ENCODE measurements at regions not wholly inside any gene's neighbourhood (a gene's known extent, or its start where the extent isn't known, plus 50 kb on each side); places are given as distances from the start of the nearest gene placed in this dataset.

DNA sequence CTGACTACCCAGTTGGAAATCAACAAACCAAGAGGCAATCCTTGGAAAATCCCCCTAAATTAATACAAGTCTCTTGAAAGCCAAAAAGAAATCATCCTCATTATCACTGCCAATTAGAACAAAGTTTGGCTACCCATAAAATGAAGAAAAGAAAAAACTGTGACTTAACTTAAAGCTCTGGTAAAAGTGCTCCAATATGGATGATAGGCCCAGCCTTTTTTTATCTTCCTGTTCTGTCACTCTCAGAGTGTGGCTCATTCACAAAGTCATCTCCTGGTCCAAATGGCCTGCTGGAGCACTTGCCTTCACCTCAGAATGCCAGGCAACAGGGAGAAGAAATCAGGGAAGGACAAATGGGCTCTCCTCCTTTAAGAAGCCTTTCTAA is 155.1 kb upstream of the GHITM start:
- Histone ChIP-seq H2BK5ac (ENCODE audit: low read length) (no peak overlapping the region), H2BK15ac (ENCODE audit: low read length) (no peak overlapping the region), H3K27ac (replicated peaks; ENCODE audit: low read length) (no peak overlapping the region), H3K4me1 (ENCODE audit: control insufficient read depth in 2 of 2, insufficient read depth in 1 of 2, low read depth in 1 of 2, low read length in 2 of 2) (peaks cover 1 to 3% of the 10 kb centered on the region in 2 donors), H2BK12ac (ENCODE audit: low read length) (no peak overlapping the region), H4K8ac (ENCODE audit: low read depth, low read length) (no peak overlapping the region), H3K27me3 (ENCODE audit: control insufficient read depth in 3 of 3, insufficient read depth in 3 of 3, low read depth in 1 of 3, low read length in 3 of 3) (no peaks in the 10 kb centered on the region), H3K14ac (ENCODE audit: low read length) (no peak overlapping the region), H3K18ac (ENCODE audit: low read length) (no peak overlapping the region), H3K36me3 (replicated peaks in 1 of 2; ENCODE audit: control insufficient read depth in 2 of 2, insufficient read depth in 2 of 2, low read length in 2 of 2) (no peaks in the 10 kb centered on the region), H2BK120ac (ENCODE audit: low read depth, low read length) (no peak overlapping the region), H3K9me3 (replicated peaks in 1 of 2; ENCODE audit: control insufficient read depth in 2 of 2, insufficient read depth in 1 of 2, low read depth in 1 of 2, low read length in 2 of 2) (no peaks in the 10 kb centered on the region), H3K4ac (ENCODE audit: low read length) (no peak overlapping the region), H3K4me2 (ENCODE audit: insufficient read depth, low read length, poor library complexity, severe bottlenecking) (no peak overlapping the region), H4K91ac (ENCODE audit: low read depth, low read length, poor library complexity) (no peak overlapping the region), H2AK5ac (ENCODE audit: low read depth, low read length) (no peak overlapping the region), H3K23ac (ENCODE audit: low read depth, low read length, poor library complexity) (no peak overlapping the region), H3K4me3 (ENCODE audit: low read length in 2 of 2) (no peak overlapping the region), H3K9ac (ENCODE audit: low read depth, low read length, poor library complexity) (no peak overlapping the region), H2AFZ (ENCODE audit: low read length) (no peak overlapping the region), H3K79me1 (ENCODE audit: low read depth, low read length) (no peaks in the 10 kb centered on the region)
- DNase-seq (ENCODE audit: low spot score), result no peak

DNA sequence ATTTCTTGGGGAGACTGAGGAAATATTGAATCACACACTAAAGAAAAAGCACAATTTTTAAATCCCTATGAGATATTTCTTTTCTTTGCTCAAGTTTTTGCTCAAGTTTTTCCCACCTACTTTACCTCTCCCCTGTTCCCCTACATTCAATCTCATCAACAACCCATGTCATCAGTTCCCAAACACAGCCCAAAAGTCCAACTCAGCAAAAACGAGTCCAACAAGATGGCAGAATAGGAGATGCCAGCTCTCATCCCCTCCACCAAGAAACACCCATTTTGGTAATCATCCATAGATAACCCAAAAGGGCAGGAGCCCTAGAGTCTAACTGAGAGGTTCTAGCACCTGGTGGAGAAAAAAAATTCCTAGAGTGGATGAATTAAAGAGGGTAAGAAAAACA is 152.5 kb upstream of the GHITM start:
- Histone ChIP-seq H3K4ac (ENCODE audit: low read length) (no peak overlapping the region), H3K4me3 (ENCODE audit: low read length in 2 of 2) (no peak overlapping the region), H3K18ac (ENCODE audit: low read length) (no peak overlapping the region), H3K23ac (ENCODE audit: low read depth, low read length, poor library complexity) (no peak overlapping the region), H2AK5ac (ENCODE audit: low read depth, low read length) (no peak overlapping the region), H4K8ac (ENCODE audit: low read depth, low read length) (no peak overlapping the region), H4K91ac (ENCODE audit: low read depth, low read length, poor library complexity) (no peak overlapping the region), H3K14ac (ENCODE audit: low read length) (no peak overlapping the region), H2AFZ (ENCODE audit: low read length) (no peak overlapping the region), H3K4me1 (ENCODE audit: control insufficient read depth in 2 of 2, insufficient read depth in 1 of 2, low read depth in 1 of 2, low read length in 2 of 2) (peaks cover 1 to 3% of the 10 kb centered on the region in 2 donors), H3K9me3 (replicated peaks in 1 of 2; ENCODE audit: control insufficient read depth in 2 of 2, insufficient read depth in 1 of 2, low read depth in 1 of 2, low read length in 2 of 2) (no peaks in the 10 kb centered on the region), H3K36me3 (replicated peaks in 1 of 2; ENCODE audit: control insufficient read depth in 2 of 2, insufficient read depth in 2 of 2, low read length in 2 of 2) (no peaks in the 10 kb centered on the region), H3K27me3 (ENCODE audit: control insufficient read depth in 3 of 3, insufficient read depth in 3 of 3, low read depth in 1 of 3, low read length in 3 of 3) (no peaks in the 10 kb centered on the region), H3K27ac (replicated peaks; ENCODE audit: low read length) (no peak overlapping the region), H2BK15ac (ENCODE audit: low read length) (no peak overlapping the region), H2BK12ac (ENCODE audit: low read length) (no peak overlapping the region), H3K4me2 (ENCODE audit: insufficient read depth, low read length, poor library complexity, severe bottlenecking) (no peak overlapping the region), H3K9ac (ENCODE audit: low read depth, low read length, poor library complexity) (no peak overlapping the region), H2BK5ac (ENCODE audit: low read length) (no peak overlapping the region), H2BK120ac (ENCODE audit: low read depth, low read length) (no peak overlapping the region), H3K79me1 (ENCODE audit: low read depth, low read length) (no peaks in the 10 kb centered on the region)
- no CpG with 5 or more reads among the region's 1 CpG for WGBS, 2 donors (ENCODE audit: extremely low coverage in 2 of 2, insufficient read length in 2 of 2, insufficient replicate concordance in 1 of 2)
- no peak for DNase-seq (ENCODE audit: low spot score)

DNA sequence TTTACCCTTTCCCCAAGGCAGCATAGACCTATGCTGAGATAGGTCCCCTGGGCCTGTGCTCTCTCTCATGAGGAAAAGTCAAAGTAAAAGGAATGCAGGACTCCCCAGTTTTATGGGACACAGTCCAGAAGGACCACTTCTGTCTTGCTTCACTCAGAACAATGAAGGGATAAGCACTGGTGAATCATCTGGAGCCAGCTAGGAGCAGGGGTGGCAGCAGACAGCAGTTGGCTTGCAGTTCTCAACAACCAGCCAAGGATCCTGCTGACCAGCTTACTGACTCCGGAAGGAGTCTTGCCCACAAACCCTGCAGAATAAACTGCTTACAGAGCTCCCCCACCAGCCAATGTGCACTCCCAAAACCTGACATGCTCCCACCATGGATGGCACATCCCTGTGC is 152.1 kb upstream of the GHITM start:
- no CpG with 5 or more reads among the region's 1 CpG for WGBS, 2 donors (ENCODE audit: extremely low coverage in 2 of 2, insufficient read length in 2 of 2, insufficient replicate concordance in 1 of 2)
- no peak overlapping the region for H3K4ac ChIP-seq (ENCODE audit: low read length)

DNA sequence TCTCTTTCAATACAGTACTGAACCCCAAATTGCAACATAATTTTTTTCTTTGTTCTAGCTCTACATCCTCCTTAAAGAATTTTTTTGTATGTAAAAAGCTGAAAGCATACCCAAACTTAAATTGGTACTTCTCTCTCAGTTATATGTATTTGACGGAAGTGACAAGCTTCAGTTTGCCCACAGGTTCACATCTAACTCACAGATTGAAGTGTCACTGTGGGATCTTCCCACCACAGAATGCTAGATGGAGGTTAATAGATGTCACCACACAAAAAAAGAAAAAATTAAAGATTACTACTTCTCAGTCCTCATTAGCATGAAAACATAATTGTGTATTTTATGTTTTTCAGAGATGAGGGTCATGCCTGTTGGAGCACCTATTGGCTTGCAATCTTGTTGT is 150.9 kb upstream of the GHITM start:
- H3K79me1 ChIP-seq (ENCODE audit: low read depth, low read length), result no peaks in the 10 kb centered on the region
- H2BK120ac ChIP-seq (ENCODE audit: low read depth, low read length), result no peak overlapping the region
- no peak overlapping the region for H4K8ac ChIP-seq (ENCODE audit: low read depth, low read length)
- no peak overlapping the region for H3K4me2 ChIP-seq (ENCODE audit: insufficient read depth, low read length, poor library complexity, severe bottlenecking)
- H4K91ac ChIP-seq (ENCODE audit: low read depth, low read length, poor library complexity), result no peak overlapping the region
- H3K27ac ChIP-seq (replicated peaks; ENCODE audit: low read length), result no peak overlapping the region
- no CpG with 5 or more reads among the region's 1 CpG for WGBS, 2 donors (ENCODE audit: extremely low coverage in 2 of 2, insufficient read length in 2 of 2, insufficient replicate concordance in 1 of 2)
- H2AK5ac ChIP-seq (ENCODE audit: low read depth, low read length), result no peak overlapping the region
- no peak overlapping the region for H2BK12ac ChIP-seq (ENCODE audit: low read length)
- no peak overlapping the region for H3K14ac ChIP-seq (ENCODE audit: low read length)
- no peak for DNase-seq (ENCODE audit: low spot score)
- no peaks in the 10 kb centered on the region for H3K9me3 ChIP-seq (replicated peaks in 1 of 2; ENCODE audit: control insufficient read depth in 2 of 2, insufficient read depth in 1 of 2, low read depth in 1 of 2, low read length in 2 of 2)
- no peaks in the 10 kb centered on the region for H3K27me3 ChIP-seq (ENCODE audit: control insufficient read depth in 3 of 3, insufficient read depth in 3 of 3, low read depth in 1 of 3, low read length in 3 of 3)
- no peak overlapping the region for H3K18ac ChIP-seq (ENCODE audit: low read length)
- H3K9ac ChIP-seq (ENCODE audit: low read depth, low read length, poor library complexity), result no peak overlapping the region
- H3K4me1 ChIP-seq (ENCODE audit: control insufficient read depth in 2 of 2, insufficient read depth in 1 of 2, low read depth in 1 of 2, low read length in 2 of 2), result peaks cover 0 to 5% of the 10 kb centered on the region in 2 donors
- no peaks in the 10 kb centered on the region for H3K36me3 ChIP-seq (replicated peaks in 1 of 2; ENCODE audit: control insufficient read depth in 2 of 2, insufficient read depth in 2 of 2, low read length in 2 of 2)
- H2BK5ac ChIP-seq (ENCODE audit: low read length), result no peak overlapping the region
- no peak overlapping the region for H3K23ac ChIP-seq (ENCODE audit: low read depth, low read length, poor library complexity)
- no peak overlapping the region for H3K4me3 ChIP-seq (ENCODE audit: low read length in 2 of 2)
- H2BK15ac ChIP-seq (ENCODE audit: low read length), result no peak overlapping the region
- H3K4ac ChIP-seq (ENCODE audit: low read length), result no peak overlapping the region
- H2AFZ ChIP-seq (ENCODE audit: low read length), result no peak overlapping the region

More for the DNA sequence above, 152.1 kb upstream of the GHITM start:
- Histone ChIP-seq H2BK5ac (ENCODE audit: low read length) (no peak overlapping the region), H3K14ac (ENCODE audit: low read length) (no peak overlapping the region), H3K4me3 (ENCODE audit: low read length in 2 of 2) (no peak overlapping the region), H3K4me1 (ENCODE audit: control insufficient read depth in 2 of 2, insufficient read depth in 1 of 2, low read depth in 1 of 2, low read length in 2 of 2) (peaks cover 1 to 5% of the 10 kb centered on the region in 2 donors), H2BK15ac (ENCODE audit: low read length) (no peak overlapping the region), H3K4me2 (ENCODE audit: insufficient read depth, low read length, poor library complexity, severe bottlenecking) (no peak overlapping the region), H2BK120ac (ENCODE audit: low read depth, low read length) (no peak overlapping the region), H3K18ac (ENCODE audit: low read length) (no peak overlapping the region), H2AK5ac (ENCODE audit: low read depth, low read length) (no peak overlapping the region), H3K79me1 (ENCODE audit: low read depth, low read length) (no peaks in the 10 kb centered on the region), H3K36me3 (replicated peaks in 1 of 2; ENCODE audit: control insufficient read depth in 2 of 2, insufficient read depth in 2 of 2, low read length in 2 of 2) (no peaks in the 10 kb centered on the region), H4K8ac (ENCODE audit: low read depth, low read length) (no peak overlapping the region), H3K9me3 (replicated peaks in 1 of 2; ENCODE audit: control insufficient read depth in 2 of 2, insufficient read depth in 1 of 2, low read depth in 1 of 2, low read length in 2 of 2) (no peaks in the 10 kb centered on the region), H4K91ac (ENCODE audit: low read depth, low read length, poor library complexity) (no peak overlapping the region), H3K27me3 (ENCODE audit: control insufficient read depth in 3 of 3, insufficient read depth in 3 of 3, low read depth in 1 of 3, low read length in 3 of 3) (no peaks in the 10 kb centered on the region), H2AFZ (ENCODE audit: low read length) (no peak overlapping the region), H3K27ac (replicated peaks; ENCODE audit: low read length) (no peak overlapping the region), H2BK12ac (ENCODE audit: low read length) (no peak overlapping the region), H3K9ac (ENCODE audit: low read depth, low read length, poor library complexity) (no peak overlapping the region), H3K23ac (ENCODE audit: low read depth, low read length, poor library complexity) (no peak overlapping the region)
- DNase-seq (ENCODE audit: low spot score), result no peak
